ENCODE measurements at regions not wholly inside any gene's neighbourhood (a gene's known extent, or its start where the extent isn't known, plus 50 kb on each side); places are given as distances from the start of the nearest gene placed in this dataset.
"Not testable (repeated sequence)": the region's sequence is repeated elsewhere in the genome, so short reads cannot be mapped to it uniquely, and the experiment has no call there.

DNA sequence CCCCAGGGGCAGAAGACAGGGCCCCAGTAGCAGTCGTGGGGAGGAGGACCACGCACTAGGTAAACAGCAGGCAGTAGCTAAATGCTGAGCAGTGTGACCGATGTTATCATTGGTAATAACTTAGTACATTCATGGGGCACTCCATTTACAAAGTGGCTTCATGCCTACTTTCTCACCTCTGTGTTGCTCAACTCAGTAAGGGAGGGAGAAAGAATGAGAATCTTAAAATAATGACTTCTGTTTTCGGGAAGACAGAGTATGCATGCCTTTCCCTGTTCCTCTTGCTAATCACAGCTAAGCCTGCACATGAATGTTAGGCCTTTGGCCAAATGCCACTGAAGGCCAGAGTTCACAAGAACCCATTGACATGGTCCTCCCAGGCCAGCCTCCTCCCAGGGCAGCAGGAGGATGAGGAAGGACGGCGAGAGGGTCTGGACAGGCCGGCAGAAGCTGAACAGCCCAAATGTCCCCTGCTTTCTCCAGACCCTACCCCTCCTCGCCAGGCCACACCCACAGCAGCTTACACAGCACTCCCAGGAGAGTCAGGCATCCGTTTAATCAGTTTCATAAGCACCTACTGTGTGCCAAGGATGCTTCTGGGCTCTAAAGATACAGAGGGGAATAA, 183.4 kb downstream of the ANKRD60 start:
- DNase-seq, result no peak
- Mint-ChIP-seq H3K27me3 (no peaks in the 10 kb centered on the region), H3K4me3 (no peak overlapping the region), H3K36me3 (no peaks in the 10 kb centered on the region), H3K4me1 (no peaks in the 10 kb centered on the region), H3K9me3 (no peaks in the 10 kb centered on the region), H3K27ac (no peak overlapping the region)
- CTCF ChIA-PET, result no interaction called here

DNA sequence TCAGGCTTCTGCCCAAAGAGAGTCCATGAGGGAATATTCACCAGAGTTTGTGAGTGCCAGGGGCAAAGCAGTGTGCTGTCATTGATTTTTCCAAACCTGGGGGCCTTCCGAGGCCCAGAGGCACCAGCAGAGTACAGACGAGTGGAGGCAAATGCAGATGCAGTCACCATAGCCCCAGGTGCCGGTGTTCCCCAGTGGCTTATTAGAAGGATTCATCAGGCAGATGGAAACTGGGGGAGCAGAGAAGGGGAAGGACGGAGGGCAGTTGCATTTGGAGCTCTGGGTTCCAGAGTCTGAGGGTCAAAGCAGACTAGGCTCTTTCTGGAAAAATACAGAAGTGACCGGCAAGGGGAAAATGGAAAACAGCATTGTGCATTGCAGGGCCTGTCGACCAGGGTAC, 184.2 kb downstream of the ANKRD60 start:
- no peaks in the 10 kb centered on the region for H3K9me3 Mint-ChIP-seq
- no peaks in the 10 kb centered on the region for H3K27me3 Mint-ChIP-seq
- H3K36me3 Mint-ChIP-seq, result no peaks in the 10 kb centered on the region
- no peak for DNase-seq
- H3K27ac Mint-ChIP-seq, result no peak overlapping the region
- no peaks in the 10 kb centered on the region for H3K4me1 Mint-ChIP-seq
- CTCF ChIA-PET, result no interaction called here
- no peak overlapping the region for H3K4me3 Mint-ChIP-seq

DNA sequence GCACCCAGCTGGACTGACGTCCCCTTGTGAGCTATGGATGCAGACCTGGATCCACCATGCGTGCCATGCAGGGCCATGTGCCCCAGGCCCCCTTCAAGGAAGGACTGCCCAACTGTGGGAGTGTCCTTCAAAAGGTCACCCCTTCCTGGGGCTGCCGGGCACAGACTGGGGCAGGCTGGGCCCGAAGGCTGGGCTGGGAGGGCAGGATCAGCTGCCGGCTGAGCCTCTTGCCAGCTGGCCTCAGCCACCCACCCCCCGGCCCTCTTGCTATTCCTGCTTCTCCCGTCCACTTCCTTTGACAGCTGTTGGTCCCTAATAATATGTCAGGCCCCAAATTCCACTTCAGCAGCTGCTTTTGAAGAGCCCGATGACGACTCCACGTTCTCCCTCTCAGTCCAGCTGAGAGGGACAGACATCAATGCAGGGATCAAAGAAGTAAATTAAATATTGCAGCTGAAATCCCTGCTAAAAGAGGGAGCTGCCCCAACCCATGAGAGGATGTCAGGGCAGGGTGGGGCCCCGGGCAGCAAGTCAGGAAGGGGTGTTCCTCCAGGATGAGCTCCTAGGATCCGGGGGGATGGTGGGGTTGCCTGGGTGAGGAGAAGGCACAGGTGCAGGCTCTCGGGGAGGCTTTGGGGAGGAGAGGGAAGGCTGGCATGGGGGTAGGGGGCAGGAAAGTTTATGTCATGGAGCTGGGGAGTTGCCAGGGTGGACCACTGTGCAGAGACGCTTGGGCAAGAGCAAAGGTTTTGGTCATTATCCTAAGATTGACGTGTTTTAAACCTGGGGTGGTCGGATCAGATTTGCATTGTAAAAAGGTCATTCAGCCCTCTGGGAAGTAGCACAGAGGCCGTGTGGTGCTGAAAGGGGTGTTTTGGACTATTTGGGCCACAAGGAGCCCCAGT, 185.0 kb downstream of the ANKRD60 start:
- CTCF ChIA-PET, result interaction anchor here (0.6 kb wide), 1 partner anchor 819 kb away, joined by 3 read pairs; no protein-coding TSS in a partner anchor
- DNase-seq, result no peak
- H3K27me3 Mint-ChIP-seq, result peaks cover 5% of the 10 kb centered on the region
- H3K4me1 Mint-ChIP-seq, result no peaks in the 10 kb centered on the region
- H3K27ac Mint-ChIP-seq, result no peak overlapping the region
- H3K36me3 Mint-ChIP-seq, result no peaks in the 10 kb centered on the region
- no peak overlapping the region for H3K4me3 Mint-ChIP-seq
- no peaks in the 10 kb centered on the region for H3K9me3 Mint-ChIP-seq

DNA sequence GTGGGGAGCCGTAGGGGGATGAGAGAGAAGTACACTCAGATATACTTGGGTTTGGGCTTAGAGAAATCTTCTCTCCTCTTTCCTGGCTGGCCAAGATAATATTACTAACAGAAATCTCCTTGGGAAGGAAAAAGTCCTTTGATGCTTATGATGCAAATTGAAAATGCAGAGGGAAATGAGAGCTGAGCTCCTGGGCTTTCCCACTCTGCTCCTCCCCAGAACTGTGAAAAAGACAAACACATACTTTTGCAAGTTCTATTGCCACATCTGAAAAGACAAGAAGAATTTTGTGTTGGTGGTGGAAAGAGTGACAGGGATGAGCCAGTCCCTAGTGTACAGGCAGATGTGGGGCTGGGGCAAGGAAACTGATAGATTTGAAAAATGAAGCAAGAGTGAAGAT, 185.9 kb downstream of the ANKRD60 start:
- CTCF ChIA-PET, result no interaction called here
- DNase-seq, result no peak
- no peaks in the 10 kb centered on the region for H3K36me3 Mint-ChIP-seq
- no peaks in the 10 kb centered on the region for H3K9me3 Mint-ChIP-seq
- H3K4me3 Mint-ChIP-seq, result no peak overlapping the region
- H3K4me1 Mint-ChIP-seq, result no peaks in the 10 kb centered on the region
- H3K27me3 Mint-ChIP-seq, result peaks cover 7% of the 10 kb centered on the region
- no peak overlapping the region for H3K27ac Mint-ChIP-seq

DNA sequence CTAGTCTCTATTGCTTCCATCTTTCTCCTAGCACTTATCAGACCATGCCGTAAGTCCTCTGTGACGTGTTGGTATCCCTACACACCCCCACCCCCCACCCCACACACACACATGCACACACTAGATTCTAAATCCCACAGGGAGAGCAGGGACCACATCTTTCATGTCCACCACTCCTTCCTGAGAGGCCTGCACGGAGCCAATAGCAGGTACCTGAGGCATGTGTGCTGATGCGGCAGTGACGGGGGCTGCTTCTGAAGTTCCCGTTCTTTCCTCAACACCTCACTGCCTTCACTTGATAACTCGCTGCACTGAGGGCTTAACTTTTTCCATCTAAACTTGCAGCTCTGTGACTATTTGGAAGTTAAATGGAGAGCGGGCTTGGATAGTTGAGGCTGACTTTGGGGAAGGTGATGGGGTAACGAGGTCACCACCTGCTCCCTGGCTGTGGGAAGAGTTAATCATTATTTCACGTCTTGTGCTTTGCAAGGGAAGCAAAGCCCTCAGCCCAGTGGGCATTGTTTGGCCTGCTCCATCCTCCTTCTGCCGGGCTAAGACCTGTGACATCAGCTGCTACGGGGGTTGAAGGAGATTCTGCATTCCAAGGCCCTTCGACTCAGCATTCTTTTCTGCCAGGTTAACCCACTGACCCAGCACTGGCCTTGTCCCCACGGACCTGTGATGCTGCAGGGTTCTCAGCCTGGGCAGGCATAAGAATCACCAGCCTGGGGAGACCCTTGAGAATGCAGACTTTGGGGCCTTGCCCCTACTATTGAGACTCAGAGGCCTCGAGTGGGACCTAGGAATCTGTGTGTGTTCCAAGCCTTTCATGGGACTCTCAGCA, 187.8 kb downstream of the ANKRD60 start:
- Mint-ChIP-seq H3K4me3 (no peak overlapping the region), H3K36me3 (no peaks in the 10 kb centered on the region), H3K27me3 (peaks cover 7% of the 10 kb centered on the region), H3K9me3 (no peaks in the 10 kb centered on the region), H3K4me1 (no peaks in the 10 kb centered on the region), H3K27ac (no peak overlapping the region)
- CTCF ChIA-PET, result no interaction called here
- no peak for DNase-seq

DNA sequence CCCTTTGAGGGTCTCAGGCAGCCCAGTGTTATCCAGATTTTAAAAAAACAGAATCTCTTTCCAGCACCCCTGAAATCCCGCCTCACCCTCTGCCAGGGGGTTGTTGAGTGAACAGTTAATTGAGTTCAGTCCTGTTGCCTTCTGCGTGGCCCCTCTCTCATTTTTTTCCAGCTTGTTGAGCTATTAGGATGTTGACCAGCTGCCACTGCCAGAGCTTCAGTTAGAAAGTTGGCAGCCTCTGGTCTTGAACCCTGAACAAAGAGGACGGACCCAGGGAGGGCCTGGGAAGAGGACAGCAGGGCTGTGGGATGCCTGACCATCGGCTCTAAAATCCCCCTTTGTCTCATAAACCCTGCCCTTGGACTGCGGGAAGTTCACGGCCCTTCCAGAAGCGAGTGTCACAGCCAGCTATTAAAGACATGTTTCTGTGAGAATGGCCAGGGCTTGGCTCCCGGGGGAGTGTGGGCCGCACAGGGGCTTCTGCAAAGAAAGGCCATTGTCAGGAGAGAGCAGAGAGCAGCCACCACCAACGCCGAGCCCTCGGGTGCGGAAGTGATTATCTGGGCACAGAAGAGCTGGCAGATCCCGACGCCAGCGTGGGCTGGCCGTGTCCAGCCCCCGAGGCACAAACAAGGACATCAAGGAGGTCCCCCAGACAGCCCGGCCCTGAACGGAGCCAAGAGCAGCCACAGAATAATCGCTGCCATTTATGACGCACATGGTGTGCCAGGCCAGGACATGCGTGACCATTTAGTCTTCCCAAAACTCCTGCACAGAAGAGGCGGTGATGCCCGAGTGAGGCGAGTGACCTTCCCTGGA, 189.0 kb downstream of the ANKRD60 start:
- DNase-seq, result no peak
- no peak overlapping the region for H3K4me3 Mint-ChIP-seq
- CTCF ChIA-PET, result no interaction called here
- H3K27me3 Mint-ChIP-seq, result peaks cover 7% of the 10 kb centered on the region
- H3K27ac Mint-ChIP-seq, result no peak overlapping the region
- no peaks in the 10 kb centered on the region for H3K9me3 Mint-ChIP-seq
- no peaks in the 10 kb centered on the region for H3K4me1 Mint-ChIP-seq
- H3K36me3 Mint-ChIP-seq, result no peaks in the 10 kb centered on the region

DNA sequence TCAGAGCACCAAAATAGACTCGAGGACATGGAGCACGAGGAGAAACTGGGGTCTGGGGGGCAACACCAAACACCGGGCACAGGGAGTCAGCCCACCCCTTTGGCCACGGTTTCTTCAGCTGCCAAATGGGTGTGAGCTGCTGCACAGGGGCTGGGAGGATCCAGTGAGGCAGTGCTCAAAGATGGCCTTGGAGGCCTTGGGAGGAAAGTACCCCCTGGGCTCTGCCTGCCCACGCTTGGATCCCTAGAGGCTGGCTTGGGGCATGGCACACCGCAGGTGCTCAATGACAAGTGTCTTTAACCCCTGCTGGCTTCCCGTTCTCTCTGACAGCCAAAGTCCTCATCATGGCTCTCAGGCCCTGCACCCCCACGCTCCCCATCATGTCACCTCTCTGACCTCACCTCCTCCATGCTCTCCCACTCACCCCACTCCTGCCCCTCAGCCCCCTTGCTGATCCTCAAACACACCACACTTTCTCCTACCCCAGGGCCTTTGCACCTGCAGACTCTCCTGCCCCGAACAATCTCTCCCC, 190.3 kb downstream of the ANKRD60 start:
- no peak for DNase-seq
- Mint-ChIP-seq H3K4me3 (no peak overlapping the region), H3K4me1 (no peaks in the 10 kb centered on the region), H3K27me3 (peaks cover 15% of the 10 kb centered on the region), H3K9me3 (no peaks in the 10 kb centered on the region), H3K36me3 (no peaks in the 10 kb centered on the region), H3K27ac (no peak overlapping the region)
- CTCF ChIA-PET, result no interaction called here

DNA sequence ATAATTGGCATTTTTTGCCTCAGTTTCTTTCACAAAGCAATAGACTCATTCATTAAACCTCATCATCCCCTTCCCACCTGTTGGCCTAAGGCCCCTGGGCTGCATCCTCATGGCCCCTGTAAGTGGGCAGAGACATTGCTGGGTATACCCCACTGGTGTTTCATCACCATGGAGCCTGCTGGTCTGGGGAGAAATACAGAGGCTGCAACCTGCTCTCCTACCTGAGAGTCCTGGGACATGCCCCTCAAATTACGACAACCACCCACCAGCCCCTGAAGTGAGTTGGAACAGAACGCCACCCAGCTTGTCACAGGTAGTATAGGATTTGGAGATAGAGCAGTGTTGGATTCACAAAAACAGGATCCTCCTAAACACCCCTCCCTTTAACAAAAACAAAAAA, 190.8 kb downstream of the ANKRD60 start:
- H3K27me3 Mint-ChIP-seq, result peaks cover 19% of the 10 kb centered on the region
- no peak overlapping the region for H3K27ac Mint-ChIP-seq
- H3K4me3 Mint-ChIP-seq, result no peak overlapping the region
- no peak for DNase-seq
- CTCF ChIA-PET, result no interaction called here
- no peaks in the 10 kb centered on the region for H3K36me3 Mint-ChIP-seq
- H3K9me3 Mint-ChIP-seq, result no peaks in the 10 kb centered on the region
- H3K4me1 Mint-ChIP-seq, result no peaks in the 10 kb centered on the region

DNA sequence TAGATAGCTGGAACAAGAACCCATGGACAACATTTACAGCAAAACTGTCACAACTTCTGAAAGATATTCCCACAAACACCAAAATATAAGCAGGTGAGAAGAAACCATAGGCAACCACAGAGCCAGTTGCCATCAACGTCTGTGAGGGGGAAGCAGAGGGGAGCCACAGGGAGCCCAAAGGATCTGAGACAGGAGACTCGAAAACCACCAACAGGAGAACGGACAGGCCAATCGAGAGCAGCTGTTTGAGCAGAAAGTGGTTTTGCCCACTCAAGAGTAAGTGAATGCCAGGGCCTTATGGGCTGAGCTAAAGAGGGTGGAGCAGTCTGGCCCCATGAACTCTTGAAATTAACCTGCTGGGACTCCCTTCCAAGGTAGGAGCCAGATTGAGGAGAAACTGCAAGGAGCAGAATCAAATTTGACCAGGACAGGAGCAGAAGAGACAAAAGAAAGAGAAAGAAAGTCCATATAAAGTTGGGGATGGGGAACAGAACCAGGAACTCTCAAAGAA, 195.4 kb downstream of the ANKRD60 start:
- DNase-seq, result no peak
- CTCF ChIA-PET, result no interaction called here
- H3K27me3 Mint-ChIP-seq, result peaks cover 22% of the 10 kb centered on the region

DNA sequence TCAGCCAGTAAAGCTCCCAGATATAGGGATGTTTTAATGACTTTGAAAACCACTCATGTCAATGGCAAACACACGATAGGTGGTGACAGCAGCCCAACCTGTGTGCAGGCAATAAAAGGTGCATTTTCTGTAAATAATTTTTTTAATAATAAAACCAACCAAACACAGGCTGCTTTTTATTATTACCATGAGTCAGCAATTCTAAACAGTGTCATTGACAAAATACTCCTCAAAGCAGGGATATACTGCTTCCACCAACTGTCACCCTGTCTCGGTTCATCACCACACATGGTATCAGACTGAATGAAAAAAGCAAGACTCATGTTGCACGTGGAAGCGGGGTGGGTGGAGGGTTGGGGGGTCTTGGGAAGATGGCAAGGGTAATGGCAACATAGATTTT, 195.9 kb downstream of the ANKRD60 start:
- Mint-ChIP-seq H3K27me3 (peaks cover 25% of the 10 kb centered on the region), H3K4me3 (no peak overlapping the region), H3K4me1 (no peaks in the 10 kb centered on the region), H3K36me3 (no peaks in the 10 kb centered on the region), H3K27ac (no peak overlapping the region), H3K9me3 (no peaks in the 10 kb centered on the region)
- CTCF ChIA-PET, result no interaction called here
- no peak for DNase-seq

More for the DNA sequence above, 195.4 kb downstream of the ANKRD60 start:
- no peaks in the 10 kb centered on the region for H3K4me1 Mint-ChIP-seq
- H3K27ac Mint-ChIP-seq, result no peak overlapping the region
- H3K4me3 Mint-ChIP-seq, result no peak overlapping the region
- no peaks in the 10 kb centered on the region for H3K9me3 Mint-ChIP-seq
- H3K36me3 Mint-ChIP-seq, result no peaks in the 10 kb centered on the region

DNA sequence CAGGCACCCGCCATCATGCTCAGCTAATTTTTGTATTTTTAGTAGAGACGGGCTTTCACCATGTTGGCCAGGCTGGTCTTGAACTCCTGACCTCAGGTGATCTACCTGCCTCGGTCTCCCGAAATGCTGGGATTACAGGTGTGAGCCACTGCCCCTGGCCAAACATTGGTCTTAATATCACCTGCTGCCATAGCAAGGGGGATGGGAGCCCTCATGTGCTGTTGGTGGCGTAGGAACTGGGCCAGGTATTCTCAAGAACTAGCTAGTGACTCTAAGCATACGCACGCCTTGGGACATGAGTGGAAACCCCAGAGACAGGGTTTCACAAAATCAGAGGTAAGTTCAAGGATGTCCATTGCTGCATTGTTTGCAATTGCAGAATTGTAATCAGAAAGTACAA, 197.1 kb downstream of the ANKRD60 start:
- H3K36me3 Mint-ChIP-seq, H3K4me1 Mint-ChIP-seq, CTCF ChIA-PET, H3K27ac Mint-ChIP-seq, H3K4me3 Mint-ChIP-seq, H3K9me3 Mint-ChIP-seq, DNase-seq: not testable (repeated sequence)
- peaks cover 25% of the 10 kb centered on the region for H3K27me3 Mint-ChIP-seq

DNA sequence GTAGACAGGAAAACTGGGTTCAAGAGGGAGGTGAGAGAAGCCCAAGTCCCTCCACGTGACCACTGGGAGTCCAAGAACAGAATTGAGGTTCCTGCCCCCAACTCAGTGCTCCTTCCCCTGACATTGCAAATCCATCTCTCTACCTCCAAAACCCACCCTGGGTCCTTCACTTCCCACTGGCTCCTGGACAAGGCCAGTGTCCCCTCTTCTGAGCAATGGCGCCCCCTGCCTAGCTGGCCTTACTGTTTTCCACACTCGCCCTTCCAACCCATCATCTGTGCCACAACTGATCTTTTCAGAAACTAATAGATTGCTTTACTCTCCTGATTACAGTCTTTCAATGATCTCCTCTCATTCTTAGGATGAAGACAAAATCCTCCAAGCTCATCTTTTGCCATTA, 200.3 kb downstream of the ANKRD60 start:
- Mint-ChIP-seq H3K4me1 (no peaks in the 10 kb centered on the region), H3K9me3 (no peaks in the 10 kb centered on the region), H3K36me3 (no peaks in the 10 kb centered on the region), H3K27ac (no peak overlapping the region), H3K4me3 (no peak overlapping the region), H3K27me3 (peaks cover 23% of the 10 kb centered on the region)
- CTCF ChIA-PET, result no interaction called here
- no peak for DNase-seq

DNA sequence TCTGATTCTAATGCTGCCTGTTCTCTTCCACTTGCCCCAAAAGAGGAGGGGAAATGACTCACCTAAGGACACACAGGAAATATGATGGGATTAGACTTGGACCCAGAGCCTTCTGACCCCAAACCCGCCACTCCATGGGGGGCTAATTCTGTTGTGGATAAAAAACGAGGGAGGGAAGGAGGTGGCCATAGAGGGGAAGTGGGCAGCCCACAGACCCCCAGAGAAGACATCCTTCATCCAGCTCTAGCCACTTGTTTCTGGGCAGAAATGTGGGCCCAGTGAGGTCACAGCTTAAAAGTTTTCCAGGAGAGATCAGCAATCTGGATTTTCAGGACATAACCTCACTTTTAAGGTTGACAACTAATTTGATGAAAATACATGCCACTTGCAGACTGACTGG, 202.1 kb downstream of the ANKRD60 start:
- Mint-ChIP-seq H3K9me3 (no peaks in the 10 kb centered on the region), H3K4me1 (no peaks in the 10 kb centered on the region), H3K27ac (no peak overlapping the region), H3K36me3 (no peaks in the 10 kb centered on the region), H3K4me3 (no peak overlapping the region), H3K27me3 (peaks cover 23% of the 10 kb centered on the region)
- DNase-seq, result no peak
- CTCF ChIA-PET, result no interaction called here

DNA sequence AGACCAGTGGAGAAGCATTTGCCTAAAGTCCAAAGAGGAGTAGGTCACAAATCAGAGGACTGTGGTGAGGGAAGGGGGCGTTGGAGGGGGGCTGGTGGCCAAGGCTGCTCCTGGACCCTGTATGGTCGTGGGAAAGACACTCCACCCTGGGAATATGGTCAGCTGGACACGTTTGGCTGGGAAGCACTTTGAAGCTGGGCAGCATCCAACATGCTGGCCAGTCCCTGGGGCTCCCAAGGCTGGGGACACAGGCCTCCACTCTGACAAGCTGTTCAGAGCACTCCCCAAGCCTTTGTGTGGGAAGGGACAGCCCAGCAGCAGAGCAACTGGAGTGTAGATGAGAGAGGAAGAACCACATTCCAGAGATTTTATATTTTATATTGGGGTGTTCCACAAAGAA, 203.2 kb downstream of the ANKRD60 start:
- CTCF ChIA-PET, result no interaction called here
- Mint-ChIP-seq H3K36me3 (no peaks in the 10 kb centered on the region), H3K4me3 (no peak overlapping the region), H3K4me1 (no peaks in the 10 kb centered on the region), H3K27ac (no peak overlapping the region), H3K27me3 (peaks cover 29% of the 10 kb centered on the region), H3K9me3 (no peaks in the 10 kb centered on the region)
- no peak for DNase-seq
